WTC11 (cell line): ENCODE measurements at regions not wholly inside any gene's neighbourhood (a gene's known extent, or its start where the extent isn't known, plus 50 kb on each side); places are given as distances from the start of the nearest gene placed in this dataset.

Experiments
- ATAC-seq: fragments of 200-7000 bp; cut with Tn5 transposase; 2 replicates; pipeline ENCODE4 v1.10.0; 2021; ENCODE audit warnings: mild to moderate bottlenecking, moderate library complexity
- CTCF ChIA-PET: fragments of 300-600 bp; sonication (Branson Sonifier 250); formaldehyde crosslinking; loops from one replicate; lab custom pipeline; 2021; ENCODE audit warnings: antibody characterized with exemption; lab: Charles Lee
- POLR2A ChIA-PET: fragments of 350-600 bp; sonication (Branson Sonifier 250); formaldehyde crosslinking; loops from one replicate; lab custom pipeline; 2021; ENCODE audit warnings: antibody characterized with exemption; lab: Charles Lee
- DNase-seq: peaks from one replicate; pipeline ENCODE4 v3.0.0; 2021; ENCODE audit warnings: low spot score
- H3K27ac Mint-ChIP-seq: 2 replicates; pipeline ENCODE4 v1.8.0; 2021; ENCODE audit warnings: mixed read lengths
- H3K27me3 Mint-ChIP-seq: 2 replicates; pipeline ENCODE4 v1.8.0; 2021; ENCODE audit warnings: low read depth, mild to moderate bottlenecking, moderate library complexity, mixed read lengths
- H3K36me3 Mint-ChIP-seq: 2 replicates; pipeline ENCODE4 v1.8.0; 2021; ENCODE audit warnings: mixed read lengths
- H3K4me1 Mint-ChIP-seq: 2 replicates; pipeline ENCODE4 v1.8.0; 2022; ENCODE audit warnings: mixed read lengths
- H3K4me3 Mint-ChIP-seq: 2 replicates; pipeline ENCODE4 v1.8.0; 2021; ENCODE audit warnings: mild to moderate bottlenecking, moderate library complexity, mixed read lengths
- H3K9me3 Mint-ChIP-seq: 2 replicates; pipeline ENCODE4 v1.8.0; 2021; ENCODE audit warnings: mixed read lengths
- ATF1 ChIP-seq: sonication (generic); formaldehyde crosslinking; IDR thresholded peaks from 2 replicates; pipeline ENCODE4 v1.8.1; 2023; ENCODE audit warnings: mild to moderate bottlenecking, moderate library complexity, missing genetic modification reagents
- ELF4 ChIP-seq: sonication (generic); formaldehyde crosslinking; IDR thresholded peaks from 2 replicates; pipeline ENCODE4 v1.8.1; 2022; ENCODE audit warnings: low read depth, mild to moderate bottlenecking, moderate library complexity, missing genetic modification reagents
- ETV6 ChIP-seq: sonication (generic); formaldehyde crosslinking; IDR thresholded peaks from 2 replicates; pipeline ENCODE4 v1.8.1; 2022; ENCODE audit warnings: mild to moderate bottlenecking, missing genetic modification reagents
- GTF2I ChIP-seq: fragments of 250-450 bp; sonication (Bioruptor Pico); conservative IDR thresholded peaks from 2 replicates; pipeline ENCODE4 v1.4.0; 2021; ENCODE audit warnings: mild to moderate bottlenecking
- IRF2 ChIP-seq: sonication (generic); formaldehyde crosslinking; IDR thresholded peaks from 2 replicates; pipeline ENCODE4 v1.8.0; 2022; ENCODE audit warnings: low read depth, missing genetic modification reagents, borderline replicate concordance
- SP1 ChIP-seq: sonication (generic); formaldehyde crosslinking; conservative IDR thresholded peaks from 2 replicates; pipeline ENCODE4 v1.8.1; 2022; ENCODE audit warnings: missing genetic modification reagents
- TEAD4 ChIP-seq: sonication (generic); formaldehyde crosslinking; IDR thresholded peaks from 2 replicates; pipeline ENCODE4 v1.8.0; 2022; ENCODE audit warnings: mild to moderate bottlenecking, missing genetic modification reagents
- ZNF121 ChIP-seq: sonication (generic); formaldehyde crosslinking; IDR thresholded peaks from 2 replicates; pipeline ENCODE4 v1.8.0; 2023; ENCODE audit warnings: missing genetic modification reagents
- ZNF138 ChIP-seq: sonication (generic); formaldehyde crosslinking; conservative IDR thresholded peaks from 2 replicates; pipeline ENCODE4 v1.8.1; 2022; ENCODE audit warnings: mild to moderate bottlenecking, moderate library complexity, missing genetic modification reagents
- ZNF263 ChIP-seq: sonication (generic); formaldehyde crosslinking; IDR thresholded peaks from 2 replicates; pipeline ENCODE4 v1.8.1; 2022; ENCODE audit warnings: low read depth, mild to moderate bottlenecking, moderate library complexity, missing genetic modification reagents
- ZNF396 ChIP-seq: fragments of 250-450 bp; sonication (Bioruptor Pico); IDR thresholded peaks from 2 replicates; pipeline ENCODE4 v1.8.0; 2021; ENCODE audit warnings: mild to moderate bottlenecking, moderate library complexity, borderline replicate concordance
- ZNF416 ChIP-seq: fragments of 250-450 bp; sonication (Bioruptor Pico); IDR thresholded peaks from 2 replicates; pipeline ENCODE4 v1.9.0; 2021; ENCODE audit warnings: mild to moderate bottlenecking, inconsistent platforms
- ZNF671 ChIP-seq: fragments of 250-450 bp; sonication (Bioruptor Pico); IDR thresholded peaks from 2 replicates; pipeline ENCODE4 v1.8.0; 2021; ENCODE audit warnings: mild to moderate bottlenecking
- TF ChIP-seq, protein P1 (sequence below): sonication (generic); formaldehyde crosslinking; conservative IDR thresholded peaks from 2 replicates; pipeline ENCODE4 v1.8.1; 2022; ENCODE audit warnings: mild to moderate bottlenecking, missing genetic modification reagents
- TF ChIP-seq, protein P2 (sequence below): sonication (generic); formaldehyde crosslinking; IDR thresholded peaks from 2 replicates; pipeline ENCODE4 v1.8.0; 2023; ENCODE audit warnings: missing genetic modification reagents, mild to moderate bottlenecking, borderline replicate concordance
- TF ChIP-seq, protein P3 (sequence below): sonication (generic); formaldehyde crosslinking; IDR thresholded peaks from 2 replicates; pipeline ENCODE4 v1.8.1; 2022; ENCODE audit warnings: low read depth, missing genetic modification reagents, borderline replicate concordance
- TF ChIP-seq, protein P4 (sequence below): sonication (generic); formaldehyde crosslinking; IDR thresholded peaks from 2 replicates; pipeline ENCODE4 v1.8.0; 2023; ENCODE audit warnings: missing genetic modification reagents
- TF ChIP-seq, protein P5 (sequence below): fragments of 250-450 bp; sonication (Bioruptor Pico); conservative IDR thresholded peaks from 2 replicates; pipeline ENCODE4 v1.9.0; 2021; ENCODE audit warnings: mild to moderate bottlenecking
- TF ChIP-seq, protein P6 (sequence below): fragments of 250-450 bp; sonication (Bioruptor Pico); IDR thresholded peaks from 2 replicates; pipeline ENCODE4 v1.9.0; 2021; ENCODE audit warnings: moderate library complexity, mild to moderate bottlenecking, inconsistent platforms, borderline replicate concordance
- TF ChIP-seq, protein P7 (sequence below): fragments of 250-450 bp; sonication (Bioruptor Pico); IDR thresholded peaks from 2 replicates; pipeline ENCODE4 v1.9.0; 2021; ENCODE audit warnings: mild to moderate bottlenecking

DNA sequence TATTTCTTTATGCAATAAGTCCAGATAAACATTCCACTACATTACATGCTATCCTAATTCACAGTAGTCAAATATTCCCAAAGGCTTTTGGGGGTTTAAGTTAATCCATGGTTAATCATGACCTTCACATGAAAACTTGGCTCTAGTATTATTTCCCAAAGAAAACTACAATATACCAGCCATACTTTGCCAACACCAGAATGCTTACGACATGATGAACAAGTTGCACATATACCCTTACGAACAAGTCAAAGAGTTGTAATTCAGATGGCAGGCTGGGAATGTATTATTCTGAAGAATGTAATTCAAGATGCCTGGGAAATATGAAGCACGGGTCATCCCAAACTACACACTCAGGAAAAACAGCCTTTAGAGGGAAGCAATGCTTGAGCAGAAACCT is 499.6 kb downstream of the PPARGC1A start:
- Mint-ChIP-seq H3K27me3 (no peaks in the 10 kb centered on the region), H3K9me3 (peaks cover 20% of the 10 kb centered on the region), H3K27ac (no peak overlapping the region), H3K4me1 (no peaks in the 10 kb centered on the region), H3K36me3 (peaks cover 11% of the 10 kb centered on the region), H3K4me3 (no peak overlapping the region)
- ChIA-PET CTCF (no interaction called here), POLR2A (no interaction called here)
- DNase-seq (no peak), ATAC-seq (no peak)
- TF ChIP-seq ZNF416 (CRISPR knock-in tag) (no peak), ELF4 (CRISPR knock-in tag) (no peak), ZNF396 (CRISPR knock-in tag) (no peak), ZNF121 (no peak)

DNA sequence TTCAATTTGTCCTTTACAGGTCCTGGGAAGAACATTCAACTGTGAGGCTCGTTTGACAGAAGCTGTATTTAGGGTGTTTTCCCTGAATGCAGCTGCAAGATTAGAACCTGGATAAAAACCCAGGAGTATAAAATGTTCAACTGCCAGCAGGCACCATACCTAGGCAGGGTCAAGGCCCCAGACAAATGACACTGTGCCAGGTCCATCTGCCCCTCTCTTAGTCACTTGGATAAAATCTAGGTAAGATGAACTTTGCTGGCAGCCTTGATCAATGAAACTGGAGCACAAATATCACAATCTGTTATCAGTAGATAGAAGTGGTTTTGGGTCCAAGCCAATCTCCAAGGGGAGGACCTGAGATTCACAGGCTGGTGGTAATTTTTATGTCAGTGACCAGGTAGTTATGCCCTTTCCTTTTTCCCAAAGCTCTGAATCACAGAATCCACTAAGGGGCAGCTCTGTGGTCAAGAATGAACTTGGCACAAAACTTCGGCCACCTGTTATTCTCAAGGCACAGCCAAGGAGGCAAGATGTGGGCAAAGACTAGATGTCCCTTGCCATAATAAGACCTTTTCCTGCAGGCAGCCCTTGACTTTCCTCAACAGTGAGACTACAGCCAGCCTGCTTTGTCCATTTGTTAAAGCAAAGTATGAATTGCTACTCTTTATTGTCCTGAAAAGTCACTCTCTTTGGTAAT is 501.0 kb downstream of the PPARGC1A start:
- ChIA-PET CTCF (no interaction called here), POLR2A (interaction anchor here (0.7 kb wide), 1 partner anchor 874 kb away, joined by 3 read pairs; no protein-coding TSS in a partner anchor)
- TF ChIP-seq ZNF396 (CRISPR knock-in tag), result no peak
- no peak for TF ChIP-seq ZNF263 (CRISPR knock-in tag)
- TF ChIP-seq, protein P1, sequence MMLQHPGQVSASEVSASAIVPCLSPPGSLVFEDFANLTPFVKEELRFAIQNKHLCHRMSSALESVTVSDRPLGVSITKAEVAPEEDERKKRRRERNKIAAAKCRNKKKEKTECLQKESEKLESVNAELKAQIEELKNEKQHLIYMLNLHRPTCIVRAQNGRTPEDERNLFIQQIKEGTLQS, result no peak
- TF ChIP-seq, protein P2, sequence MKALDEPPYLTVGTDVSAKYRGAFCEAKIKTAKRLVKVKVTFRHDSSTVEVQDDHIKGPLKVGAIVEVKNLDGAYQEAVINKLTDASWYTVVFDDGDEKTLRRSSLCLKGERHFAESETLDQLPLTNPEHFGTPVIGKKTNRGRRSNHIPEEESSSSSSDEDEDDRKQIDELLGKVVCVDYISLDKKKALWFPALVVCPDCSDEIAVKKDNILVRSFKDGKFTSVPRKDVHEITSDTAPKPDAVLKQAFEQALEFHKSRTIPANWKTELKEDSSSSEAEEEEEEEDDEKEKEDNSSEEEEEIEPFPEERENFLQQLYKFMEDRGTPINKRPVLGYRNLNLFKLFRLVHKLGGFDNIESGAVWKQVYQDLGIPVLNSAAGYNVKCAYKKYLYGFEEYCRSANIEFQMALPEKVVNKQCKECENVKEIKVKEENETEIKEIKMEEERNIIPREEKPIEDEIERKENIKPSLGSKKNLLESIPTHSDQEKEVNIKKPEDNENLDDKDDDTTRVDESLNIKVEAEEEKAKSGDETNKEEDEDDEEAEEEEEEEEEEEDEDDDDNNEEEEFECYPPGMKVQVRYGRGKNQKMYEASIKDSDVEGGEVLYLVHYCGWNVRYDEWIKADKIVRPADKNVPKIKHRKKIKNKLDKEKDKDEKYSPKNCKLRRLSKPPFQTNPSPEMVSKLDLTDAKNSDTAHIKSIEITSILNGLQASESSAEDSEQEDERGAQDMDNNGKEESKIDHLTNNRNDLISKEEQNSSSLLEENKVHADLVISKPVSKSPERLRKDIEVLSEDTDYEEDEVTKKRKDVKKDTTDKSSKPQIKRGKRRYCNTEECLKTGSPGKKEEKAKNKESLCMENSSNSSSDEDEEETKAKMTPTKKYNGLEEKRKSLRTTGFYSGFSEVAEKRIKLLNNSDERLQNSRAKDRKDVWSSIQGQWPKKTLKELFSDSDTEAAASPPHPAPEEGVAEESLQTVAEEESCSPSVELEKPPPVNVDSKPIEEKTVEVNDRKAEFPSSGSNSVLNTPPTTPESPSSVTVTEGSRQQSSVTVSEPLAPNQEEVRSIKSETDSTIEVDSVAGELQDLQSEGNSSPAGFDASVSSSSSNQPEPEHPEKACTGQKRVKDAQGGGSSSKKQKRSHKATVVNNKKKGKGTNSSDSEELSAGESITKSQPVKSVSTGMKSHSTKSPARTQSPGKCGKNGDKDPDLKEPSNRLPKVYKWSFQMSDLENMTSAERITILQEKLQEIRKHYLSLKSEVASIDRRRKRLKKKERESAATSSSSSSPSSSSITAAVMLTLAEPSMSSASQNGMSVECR (CRISPR knock-in tag), result no peak
- TF ChIP-seq, protein P3, sequence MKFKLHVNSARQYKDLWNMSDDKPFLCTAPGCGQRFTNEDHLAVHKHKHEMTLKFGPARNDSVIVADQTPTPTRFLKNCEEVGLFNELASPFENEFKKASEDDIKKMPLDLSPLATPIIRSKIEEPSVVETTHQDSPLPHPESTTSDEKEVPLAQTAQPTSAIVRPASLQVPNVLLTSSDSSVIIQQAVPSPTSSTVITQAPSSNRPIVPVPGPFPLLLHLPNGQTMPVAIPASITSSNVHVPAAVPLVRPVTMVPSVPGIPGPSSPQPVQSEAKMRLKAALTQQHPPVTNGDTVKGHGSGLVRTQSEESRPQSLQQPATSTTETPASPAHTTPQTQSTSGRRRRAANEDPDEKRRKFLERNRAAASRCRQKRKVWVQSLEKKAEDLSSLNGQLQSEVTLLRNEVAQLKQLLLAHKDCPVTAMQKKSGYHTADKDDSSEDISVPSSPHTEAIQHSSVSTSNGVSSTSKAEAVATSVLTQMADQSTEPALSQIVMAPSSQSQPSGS (CRISPR knock-in tag), result no peak
- TF ChIP-seq, protein P4, sequence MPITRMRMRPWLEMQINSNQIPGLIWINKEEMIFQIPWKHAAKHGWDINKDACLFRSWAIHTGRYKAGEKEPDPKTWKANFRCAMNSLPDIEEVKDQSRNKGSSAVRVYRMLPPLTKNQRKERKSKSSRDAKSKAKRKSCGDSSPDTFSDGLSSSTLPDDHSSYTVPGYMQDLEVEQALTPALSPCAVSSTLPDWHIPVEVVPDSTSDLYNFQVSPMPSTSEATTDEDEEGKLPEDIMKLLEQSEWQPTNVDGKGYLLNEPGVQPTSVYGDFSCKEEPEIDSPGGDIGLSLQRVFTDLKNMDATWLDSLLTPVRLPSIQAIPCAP (CRISPR knock-in tag), result no peak
- no peak for TF ChIP-seq ZNF138 (CRISPR knock-in tag)
- no peak for TF ChIP-seq ETV6 (CRISPR knock-in tag)
- no peak for TF ChIP-seq GTF2I (CRISPR knock-in tag)
- TF ChIP-seq IRF2 (CRISPR knock-in tag), result no peak
- TF ChIP-seq, protein P5, sequence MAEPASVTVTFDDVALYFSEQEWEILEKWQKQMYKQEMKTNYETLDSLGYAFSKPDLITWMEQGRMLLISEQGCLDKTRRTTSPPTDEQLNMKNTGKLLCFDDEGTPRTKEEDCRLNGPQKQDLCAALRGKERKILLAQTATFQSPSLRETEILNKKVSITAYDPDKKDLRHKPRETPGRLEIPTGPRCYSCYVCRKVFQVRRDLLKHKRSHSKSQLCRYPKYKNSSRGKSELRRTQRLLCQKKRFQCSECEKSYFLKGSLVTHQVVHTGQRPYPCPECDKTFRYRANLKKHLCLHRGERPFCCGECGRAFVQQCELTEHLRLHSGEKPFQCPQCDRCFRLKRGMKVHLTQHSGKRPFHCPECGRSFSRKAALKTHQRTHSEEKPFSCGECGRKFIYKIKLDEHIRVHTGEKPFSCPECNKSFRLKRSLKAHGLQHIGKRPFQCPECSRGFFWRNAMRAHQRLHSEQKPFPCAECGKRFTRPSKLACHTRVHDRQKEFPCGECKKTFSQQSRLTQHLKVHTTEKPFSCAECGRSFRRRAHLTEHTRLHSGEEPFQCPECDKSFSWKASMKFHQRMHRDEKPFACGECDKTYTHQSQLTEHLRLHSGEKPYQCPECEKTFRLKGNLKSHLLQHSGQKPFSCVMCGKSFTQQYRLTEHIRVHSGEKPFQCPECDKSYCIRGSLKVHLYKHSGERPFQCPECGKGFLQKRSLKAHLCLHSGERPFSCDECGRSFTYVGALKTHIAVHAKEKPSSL (CRISPR knock-in tag), result no peak
- no peak for TF ChIP-seq TEAD4 (CRISPR knock-in tag)
- TF ChIP-seq, protein P6, sequence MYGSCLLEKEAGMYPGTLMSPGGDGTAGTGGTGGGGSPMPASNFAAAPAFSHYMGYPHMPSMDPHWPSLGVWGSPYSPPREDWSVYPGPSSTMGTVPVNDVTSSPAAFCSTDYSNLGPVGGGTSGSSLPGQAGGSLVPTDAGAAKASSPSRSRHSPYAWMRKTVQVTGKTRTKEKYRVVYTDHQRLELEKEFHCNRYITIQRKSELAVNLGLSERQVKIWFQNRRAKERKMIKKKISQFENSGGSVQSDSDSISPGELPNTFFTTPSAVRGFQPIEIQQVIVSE (CRISPR knock-in tag), result no peak
- TF ChIP-seq ZNF671 (CRISPR knock-in tag), result no peak
- TF ChIP-seq SP1 (CRISPR knock-in tag), result no peak
- no peak for TF ChIP-seq ATF1
- TF ChIP-seq, protein P7, sequence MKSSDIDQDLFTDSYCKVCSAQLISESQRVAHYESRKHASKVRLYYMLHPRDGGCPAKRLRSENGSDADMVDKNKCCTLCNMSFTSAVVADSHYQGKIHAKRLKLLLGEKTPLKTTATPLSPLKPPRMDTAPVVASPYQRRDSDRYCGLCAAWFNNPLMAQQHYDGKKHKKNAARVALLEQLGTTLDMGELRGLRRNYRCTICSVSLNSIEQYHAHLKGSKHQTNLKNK (CRISPR knock-in tag), result no peak
- Mint-ChIP-seq H3K36me3 (peaks cover under 1% of the 10 kb centered on the region), H3K27ac (no peak overlapping the region), H3K4me3 (no peak overlapping the region), H3K4me1 (no peaks in the 10 kb centered on the region; the same call in 1 of the 2 replicates), H3K27me3 (no peaks in the 10 kb centered on the region), H3K9me3 (peaks cover 6% of the 10 kb centered on the region)
- no peak for ATAC-seq
- DNase-seq, result no peak
